ENCODE measurements at regions not wholly inside any gene's neighbourhood (a gene's known extent, or its start where the extent isn't known, plus 50 kb on each side); places are given as distances from the start of the nearest gene placed in this dataset.
A peak's percentile ranks its signal among the peaks of the same experiment; 100 is the strongest.

DNA sequence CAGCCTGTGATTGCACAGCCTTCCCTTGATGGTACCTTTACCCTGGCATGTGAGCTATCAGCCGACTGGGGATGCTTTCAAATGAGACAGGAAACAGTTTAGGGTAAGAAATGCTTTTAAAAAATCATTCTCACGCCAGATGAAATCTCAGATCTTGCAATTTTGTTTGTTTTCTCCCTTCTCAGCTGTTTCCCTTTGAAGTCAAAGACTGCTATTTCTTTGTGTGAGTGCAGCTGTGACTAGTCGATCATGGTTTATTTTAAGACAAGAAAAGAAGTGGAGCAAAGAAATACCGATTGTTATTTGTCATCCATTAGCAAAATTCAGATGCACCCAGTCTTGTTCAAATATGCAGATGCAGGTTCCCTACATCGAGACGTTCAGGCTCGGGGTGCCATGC, 489.7 kb downstream of the QKI start:
- peak overlapping the region; percentile 85 for H3K27ac ChIP-seq
- peaks cover 24% of the 10 kb centered on the region for H3K4me1 ChIP-seq
- H3K4me3 ChIP-seq: peak overlapping the region; percentile 40
- H3K27me3 ChIP-seq: no peaks in the 10 kb centered on the region
- no peaks in the 10 kb centered on the region for H3K9me3 ChIP-seq (replicated peaks)
- H3K36me3 ChIP-seq: no peaks in the 10 kb centered on the region
- DNase-seq: peak; percentile 53 to 70

DNA sequence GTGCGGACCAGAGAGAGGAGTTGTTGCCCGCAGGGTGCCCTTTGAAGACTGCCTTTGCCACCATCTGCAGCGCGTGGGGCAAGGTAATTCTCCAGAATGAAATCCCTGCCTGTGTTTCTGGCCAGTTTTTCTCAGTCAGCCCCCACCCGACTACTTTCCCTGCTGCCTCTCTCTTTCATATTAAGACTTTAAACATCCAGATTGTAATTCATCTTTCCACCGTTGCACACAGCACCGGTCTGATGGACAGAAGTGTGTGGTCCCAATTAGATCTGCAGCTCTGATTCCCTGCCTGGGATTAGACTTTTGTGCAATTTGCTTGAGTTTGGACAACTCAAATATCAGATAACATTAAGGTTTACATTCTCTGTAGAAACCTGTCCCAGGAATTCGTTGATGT, 489.0 kb downstream of the QKI start:
- H3K27me3 ChIP-seq: no peaks in the 10 kb centered on the region
- H3K27ac ChIP-seq: peak overlapping the region; percentile 85
- H3K4me3 ChIP-seq: peak overlapping the region; percentile 40
- DNase-seq: peak; percentile 65 to 80
- H3K36me3 ChIP-seq: no peaks in the 10 kb centered on the region
- peaks cover 24% of the 10 kb centered on the region for H3K4me1 ChIP-seq
- no peaks in the 10 kb centered on the region for H3K9me3 ChIP-seq (replicated peaks)

DNA sequence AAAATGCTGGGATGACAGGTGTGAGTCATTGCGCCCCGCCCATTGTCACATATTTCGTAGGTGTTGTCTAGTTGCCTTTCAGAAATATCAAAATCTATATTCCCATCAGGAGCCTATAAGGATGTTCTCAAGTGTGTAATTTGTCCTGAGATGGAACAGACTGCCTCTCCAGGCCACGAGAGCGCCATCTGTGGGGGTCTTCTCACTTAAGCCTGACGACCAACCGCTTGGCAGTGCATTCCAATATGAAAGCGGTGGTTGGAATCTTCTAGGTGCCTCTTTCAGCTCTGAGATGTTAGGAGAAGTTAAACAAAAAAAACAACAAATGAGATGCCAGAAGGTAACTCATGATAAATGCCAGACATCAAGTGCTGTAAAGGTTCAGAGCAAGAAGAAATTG, 488.5 kb downstream of the QKI start:
- Histone ChIP-seq H3K4me3 (peak overlapping the region; percentile 40), H3K4me1 (peaks cover 24% of the 10 kb centered on the region), H3K27ac (peak overlapping the region; percentile 85), H3K9me3 (replicated peaks) (no peaks in the 10 kb centered on the region), H3K27me3 (no peaks in the 10 kb centered on the region), H3K36me3 (no peaks in the 10 kb centered on the region)
- peak; percentile 53 to 66 for DNase-seq

- Histone ChIP-seq H3K27me3 (no peaks in the 10 kb centered on the region), H3K4me1 (peaks cover 24% of the 10 kb centered on the region)
Observed at GRCh38 chr6:163901681-163902080, 487.2 kb downstream of the QKI start.

DNA sequence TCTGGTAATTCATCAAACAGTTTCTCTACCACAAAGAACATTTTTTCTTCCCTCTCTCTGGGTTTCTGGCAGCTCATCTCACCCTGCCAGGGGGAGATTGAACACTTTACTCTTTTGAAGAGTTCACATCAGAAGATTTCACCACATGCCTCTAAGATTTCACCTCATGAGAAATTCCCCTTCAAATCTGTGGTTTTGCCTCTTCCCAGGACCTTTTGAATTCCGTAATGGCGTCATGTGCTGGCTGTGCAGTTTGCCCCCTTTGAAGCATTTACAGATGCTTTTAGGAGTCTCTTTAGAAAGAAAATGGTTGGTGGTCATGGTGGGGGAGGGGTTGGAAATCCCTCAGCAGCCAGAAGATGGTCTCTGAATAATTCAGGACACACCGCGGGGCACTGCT, 486.1 kb downstream of the QKI start:
- H3K27me3 ChIP-seq: no peaks in the 10 kb centered on the region
- no peak overlapping the region for H3K27ac ChIP-seq
- no peak overlapping the region for H3K4me3 ChIP-seq
- DNase-seq: peak in 1 of 2 experiments; percentile 24
- no peaks in the 10 kb centered on the region for H3K9me3 ChIP-seq (replicated peaks)
- no peaks in the 10 kb centered on the region for H3K36me3 ChIP-seq
- peaks cover 24% of the 10 kb centered on the region for H3K4me1 ChIP-seq

More at GRCh38 chr6:163901681-163902080, 487.2 kb downstream of the QKI start:
- Histone ChIP-seq H3K9me3 (replicated peaks) (no peaks in the 10 kb centered on the region), H3K36me3 (no peaks in the 10 kb centered on the region), H3K4me3 (no peak overlapping the region), H3K27ac (no peak overlapping the region)
- DNase-seq: no peak

DNA sequence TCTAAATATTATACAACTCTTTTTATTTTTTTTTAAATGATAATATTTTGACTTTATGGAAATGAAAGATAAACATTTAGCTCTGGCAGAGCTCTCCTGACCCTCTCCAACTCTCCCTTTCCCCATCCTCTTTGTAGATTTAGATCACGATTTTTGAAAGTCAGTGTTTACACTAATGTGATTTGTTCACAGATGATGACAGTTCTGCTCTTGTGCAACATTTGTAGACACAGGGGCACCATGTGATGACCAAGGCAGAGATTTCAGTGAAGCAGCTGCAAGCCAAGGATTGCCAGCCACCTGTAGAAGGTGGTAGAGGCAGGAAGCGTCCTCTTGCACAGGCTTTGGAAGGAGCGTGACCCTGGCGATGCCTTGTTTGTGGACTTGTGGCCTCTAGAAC, 483.2 kb downstream of the QKI start:
- Histone ChIP-seq H3K36me3 (no peaks in the 10 kb centered on the region), H3K4me3 (no peak overlapping the region), H3K4me1 (peaks cover 18% of the 10 kb centered on the region), H3K27ac (no peak overlapping the region), H3K9me3 (replicated peaks) (no peaks in the 10 kb centered on the region), H3K27me3 (no peaks in the 10 kb centered on the region)
- no peak for DNase-seq

DNA sequence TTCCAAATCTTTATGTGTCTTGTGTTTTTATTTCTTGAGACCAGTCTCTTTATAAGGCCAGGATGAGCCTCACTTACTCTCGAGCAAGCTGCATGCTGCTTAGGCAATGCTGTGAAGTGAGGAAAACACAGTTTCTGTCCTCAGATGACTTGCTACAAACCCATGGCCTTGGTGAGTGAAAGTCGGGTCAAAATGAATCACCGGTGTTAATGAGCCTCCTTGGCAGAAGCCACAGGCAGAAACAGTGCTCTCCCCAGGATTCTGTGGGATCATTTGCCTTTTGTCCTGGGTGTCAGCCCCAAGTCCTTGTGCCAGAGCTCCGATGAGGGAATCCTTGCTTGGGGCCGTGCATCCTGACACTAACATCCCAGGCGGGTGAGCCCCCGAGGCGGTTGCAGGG, 482.5 kb downstream of the QKI start:
- Histone ChIP-seq H3K27ac (no peak overlapping the region), H3K9me3 (replicated peaks) (no peaks in the 10 kb centered on the region), H3K27me3 (no peaks in the 10 kb centered on the region), H3K4me3 (no peak overlapping the region), H3K4me1 (peaks cover 14% of the 10 kb centered on the region), H3K36me3 (no peaks in the 10 kb centered on the region)
- peak in 1 of 2 experiments; percentile 28 for DNase-seq

- H3K4me3 ChIP-seq: no peak overlapping the region
Observed at GRCh38 chr6:163895162-163895561, 480.6 kb downstream of the QKI start.

DNA sequence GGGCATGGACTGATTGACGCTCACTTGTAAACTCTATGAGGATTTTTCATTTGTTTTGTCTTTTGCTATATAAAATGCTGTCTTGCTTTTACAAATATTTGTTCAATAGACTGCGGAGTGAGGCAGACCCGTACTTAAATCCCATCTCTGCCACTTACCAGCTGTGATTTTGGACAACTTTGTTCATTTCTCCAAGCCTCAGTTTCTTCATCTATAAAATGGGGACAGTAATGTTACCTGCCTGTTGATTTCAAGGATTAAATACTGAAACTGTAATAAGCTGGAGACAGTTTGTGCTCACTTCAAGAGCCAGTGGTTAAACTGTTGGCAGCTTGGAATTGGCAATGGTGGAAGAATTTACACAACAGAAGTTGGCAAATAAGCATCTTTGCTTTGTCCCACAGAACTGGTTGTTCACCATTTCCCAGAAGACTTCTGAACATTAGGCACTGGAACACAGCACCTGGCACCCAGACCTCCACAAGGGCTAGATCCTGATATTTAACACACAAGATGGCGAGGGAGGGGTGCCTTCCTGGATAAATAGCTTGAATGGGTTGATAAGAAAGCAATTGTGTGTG, 479.2 kb downstream of the QKI start:
- peaks cover 14% of the 10 kb centered on the region for H3K4me1 ChIP-seq

More at GRCh38 chr6:163895162-163895561, 480.6 kb downstream of the QKI start:
- Histone ChIP-seq H3K36me3 (no peaks in the 10 kb centered on the region), H3K27ac (no peak overlapping the region), H3K27me3 (no peaks in the 10 kb centered on the region), H3K9me3 (replicated peaks) (no peaks in the 10 kb centered on the region), H3K4me1 (peaks cover 14% of the 10 kb centered on the region)
- no peak for DNase-seq

DNA sequence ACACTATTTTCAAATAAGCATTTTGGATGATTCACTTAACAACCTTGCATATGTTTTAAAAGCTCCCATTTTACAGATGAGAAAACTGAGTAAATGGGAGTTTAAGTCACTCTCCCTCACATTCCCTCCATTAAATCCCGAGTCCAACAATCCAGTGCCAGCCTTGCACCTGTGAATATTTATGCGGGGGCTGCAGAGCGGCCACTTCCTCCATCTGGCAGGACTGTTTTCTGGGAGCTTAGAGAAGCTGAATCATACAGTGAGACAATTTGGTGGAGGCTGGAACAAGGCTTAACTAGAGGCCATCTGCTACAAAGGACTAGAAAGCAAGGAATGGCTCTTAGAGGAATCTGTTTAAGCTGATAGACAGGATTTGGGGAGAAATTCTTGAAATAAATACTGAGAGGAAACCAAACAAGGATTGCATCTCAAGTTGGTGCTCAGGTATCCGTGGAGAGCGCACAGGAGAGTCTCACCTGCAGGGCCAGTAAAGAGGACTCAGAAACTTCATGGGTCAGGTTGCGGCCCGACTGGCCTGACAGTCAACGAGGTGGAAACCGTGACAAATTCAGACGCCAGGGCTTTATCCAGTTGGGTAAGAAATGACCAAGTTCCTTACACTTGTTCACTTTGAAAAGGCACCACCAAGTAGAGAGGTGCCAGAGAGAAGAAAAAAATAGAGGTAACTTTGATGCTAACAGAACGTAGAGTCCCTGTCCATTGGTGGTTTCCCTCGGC, 478.5 kb downstream of the QKI start:
- peak; percentile 75 to 85 for DNase-seq
- peak overlapping the region; percentile 2; the same call in 1 of the 2 replicates for H3K4me3 ChIP-seq
- no peaks in the 10 kb centered on the region; the same call in 1 of the 2 replicates for H3K9me3 ChIP-seq (replicated peaks)
- H3K27ac ChIP-seq: peak overlapping the region; percentile 75
- no peaks in the 10 kb centered on the region for H3K36me3 ChIP-seq
- H3K27me3 ChIP-seq: no peaks in the 10 kb centered on the region
- peaks cover 14% of the 10 kb centered on the region for H3K4me1 ChIP-seq

More for the DNA sequence above, 479.2 kb downstream of the QKI start:
- H3K27ac ChIP-seq: peak overlapping the region; percentile 75
- DNase-seq: no peak
- H3K9me3 ChIP-seq (replicated peaks): no peaks in the 10 kb centered on the region
- H3K36me3 ChIP-seq: no peaks in the 10 kb centered on the region
- no peaks in the 10 kb centered on the region for H3K27me3 ChIP-seq
- no peak overlapping the region for H3K4me3 ChIP-seq

DNA sequence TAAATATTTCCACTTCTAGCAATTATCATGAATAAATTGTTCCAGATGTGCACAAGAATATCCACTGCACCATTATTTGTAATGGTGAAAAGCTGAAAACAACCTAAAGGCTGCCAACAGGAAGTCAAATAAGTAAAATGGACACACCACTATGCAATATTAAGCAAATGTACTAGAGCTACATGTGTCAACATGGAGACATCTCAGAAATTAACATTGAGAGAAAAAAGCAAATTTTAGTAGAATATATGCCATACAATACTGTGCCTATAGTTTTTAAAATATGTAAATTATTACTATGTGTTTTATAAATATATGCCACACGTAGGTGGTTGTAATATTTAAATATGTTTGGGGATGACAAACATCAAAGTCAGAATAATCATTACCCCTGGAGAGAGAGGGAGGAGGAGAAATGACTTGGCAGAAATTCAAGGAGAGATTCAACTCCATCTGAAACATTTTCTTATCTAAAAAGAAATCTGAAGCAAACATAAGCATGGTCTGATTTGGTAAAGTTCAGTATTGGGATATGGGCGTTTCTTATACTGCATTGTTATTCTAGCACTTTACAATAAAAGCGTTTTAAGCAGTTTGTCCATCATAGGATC, 475.5 kb downstream of the QKI start:
- Histone ChIP-seq H3K4me1 (peaks cover 14% of the 10 kb centered on the region), H3K4me3 (no peak overlapping the region), H3K36me3 (no peaks in the 10 kb centered on the region), H3K27me3 (no peaks in the 10 kb centered on the region), H3K9me3 (replicated peaks) (peaks cover 3% of the 10 kb centered on the region; the same call in 1 of the 2 replicates), H3K27ac (no peak overlapping the region)
- DNase-seq: no peak

- peaks cover 3% of the 10 kb centered on the region; the same call in 1 of the 2 replicates for H3K9me3 ChIP-seq (replicated peaks)
- H3K27ac ChIP-seq: no peak overlapping the region
- H3K4me3 ChIP-seq: no peak overlapping the region
- no peaks in the 10 kb centered on the region for H3K27me3 ChIP-seq
- no peaks in the 10 kb centered on the region for H3K36me3 ChIP-seq
- DNase-seq: no peak
- H3K4me1 ChIP-seq: peaks cover 5% of the 10 kb centered on the region
Observed at GRCh38 chr6:163888030-163888819, 473.7 kb downstream of the QKI start.

GRCh38 chr6:163886428-163886827, 471.9 kb downstream of the QKI start:
- Histone ChIP-seq H3K36me3 (no peaks in the 10 kb centered on the region), H3K9me3 (replicated peaks) (peaks cover 3% of the 10 kb centered on the region), H3K27ac (no peak overlapping the region), H3K4me1 (no peaks in the 10 kb centered on the region), H3K4me3 (no peak overlapping the region), H3K27me3 (no peaks in the 10 kb centered on the region)
- no peak for DNase-seq

GRCh38 chr6:163883984-163884383, 469.5 kb downstream of the QKI start:
- no peaks in the 10 kb centered on the region for H3K27me3 ChIP-seq
- no peak overlapping the region for H3K27ac ChIP-seq
- peaks cover under 1% of the 10 kb centered on the region for H3K4me1 ChIP-seq
- no peaks in the 10 kb centered on the region for H3K36me3 ChIP-seq
- no peak overlapping the region for H3K4me3 ChIP-seq
- peak in 1 of 2 experiments; percentile 45 for DNase-seq
- peaks cover 3% of the 10 kb centered on the region for H3K9me3 ChIP-seq (replicated peaks)
